ENCODE measurements at regions not wholly inside any gene's neighbourhood (a gene's known extent, or its start where the extent isn't known, plus 50 kb on each side); places are given as distances from the start of the nearest gene placed in this dataset.

- Histone ChIP-seq H4K20me1 (ENCODE audit: insufficient read depth) (no peaks in the 10 kb centered on the region), H3K9me3 (ENCODE audit: control insufficient read depth in 1 of 2, insufficient read depth in 1 of 2, low read depth in 1 of 2, low read length in 2 of 2) (no peaks in the 10 kb centered on the region), H3K4me2 (ENCODE audit: low read length) (no peak overlapping the region), H3K36me3 (ENCODE audit: control insufficient read depth in 1 of 2, insufficient read depth in 2 of 2, low read length in 2 of 2) (no peaks in the 10 kb centered on the region), H3K4me1 (ENCODE audit: control insufficient read depth in 1 of 2, insufficient read depth in 2 of 2, low read length in 2 of 2) (no peaks in the 10 kb centered on the region), H3K9me2 (ENCODE audit: insufficient read depth) (no peaks in the 10 kb centered on the region), H3K9ac (ENCODE audit: low read length) (no peak overlapping the region), H3K4me3 (replicated peaks in 1 of 2; ENCODE audit: low read depth in 1 of 2, low read length in 2 of 2) (no peak overlapping the region), H3K27ac (ENCODE audit: low read depth, low read length) (no peak overlapping the region), H2AFZ (ENCODE audit: low read depth, low read length, poor library complexity, severe bottlenecking) (no peak overlapping the region), H3K27me3 (ENCODE audit: insufficient read depth, low read length) (no peaks in the 10 kb centered on the region), H3K79me2 (ENCODE audit: insufficient read depth, low read length) (no peaks in the 10 kb centered on the region)
- ATAC-seq (no peak), DNase-seq (ENCODE audit: low read depth, low spot score) (no peak)
- no peak for TF ChIP-seq MAX (IDR thresholded peaks at IDR 0.05)
- TF ChIP-seq ZNF274 (IDR thresholded peaks at IDR 0.05; ENCODE audit: low read depth, low read length), result no peak
- TF ChIP-seq SRF (IDR thresholded peaks at IDR 0.05; ENCODE audit: low read depth), result no peak
- no peak for TF ChIP-seq ELF1 (IDR thresholded peaks at IDR 0.05; ENCODE audit: borderline replicate concordance, low read depth)
- TF ChIP-seq EZH2 (IDR thresholded peaks at IDR 0.05), result no peak
- no peak for TF ChIP-seq TCF7L2 (IDR thresholded peaks at IDR 0.05; ENCODE audit: borderline replicate concordance, extremely low read depth, insufficient read depth, insufficient read length)
- no peak for TF ChIP-seq CEBPB (IDR thresholded peaks at IDR 0.05; ENCODE audit: low read depth)
- no peak for TF ChIP-seq REST (IDR thresholded peaks at IDR 0.05; ENCODE audit: low read depth)
- no peak for TF ChIP-seq FOSL1 (IDR thresholded peaks at IDR 0.05; ENCODE audit: low read depth)
- TF ChIP-seq RAD21 (IDR thresholded peaks at IDR 0.05; ENCODE audit: low read depth), result no peak
- TF ChIP-seq CTCF (IDR thresholded peaks at IDR 0.05 in 2 of 3, conservative IDR thresholded peaks at IDR 0.05 in 1 of 3; ENCODE audit: borderline replicate concordance in 1 of 3, insufficient read depth in 1 of 3, low read depth in 2 of 3, low read length in 2 of 3), result no peak
- no TSS peak for BruUV-seq (replicated peaks)
- POLR2A ChIA-PET, result no interaction called here
- intact Hi-C loops (cut with micrococcal nuclease), result no loop called here
- CTCF ChIA-PET, result no interaction called here
- RAD21 ChIA-PET (ENCODE audit: low non-redundant PET in 1 of 2, low total read pairs in 2 of 2, uncharacterized antibody in 2 of 2, unreplicated experiment in 2 of 2), result no interaction called here
Measured at GRCh38 chr14:40346275-40346674, 914.0 kb upstream of the FBXO33 start.
